H9 (cell line): ENCODE measurements at regions not wholly inside any gene's neighbourhood (a gene's known extent, or its start where the extent isn't known, plus 50 kb on each side); places are given as distances from the start of the nearest gene placed in this dataset.

Experiments
- DNase-seq: peaks from one replicate; pipeline ENCODE4 v3.0.0-alpha.2; 2017
- H2AFZ ChIP-seq: one replicate; pipeline ENCODE4 v1.6.1; 2013; ENCODE audit warnings: mild to moderate bottlenecking, low read length, control low read depth, moderate library complexity
- H2AK5ac ChIP-seq: 2 replicates; pipeline ENCODE4 v1.6.1; 2013; ENCODE audit warnings: low read length, control low read depth, mixed read lengths; ENCODE audit not compliant: insufficient read length
- H2BK120ac ChIP-seq: one replicate; pipeline ENCODE4 v1.6.1; 2013; ENCODE audit warnings: low read depth, mild to moderate bottlenecking, low read length, control low read depth, inconsistent platforms; ENCODE audit not compliant: poor library complexity, severe bottlenecking
- H2BK12ac ChIP-seq: 2 replicates; pipeline ENCODE4 v1.6.1; 2013; ENCODE audit warnings: low read length, control low read depth, mixed read lengths, low read depth; ENCODE audit not compliant: insufficient read length
- H2BK15ac ChIP-seq: 2 replicates; pipeline ENCODE4 v1.6.1; 2013; ENCODE audit warnings: low read depth, low read length, control low read depth
- H2BK20ac ChIP-seq: one replicate; pipeline ENCODE4 v1.6.1; 2013; ENCODE audit warnings: low read depth, mild to moderate bottlenecking, low read length, control low read depth, inconsistent platforms; ENCODE audit not compliant: poor library complexity, severe bottlenecking
- H2BK5ac ChIP-seq: 2 replicates; pipeline ENCODE4 v1.6.1; 2013; ENCODE audit warnings: low read length, control low read depth, mixed read lengths; ENCODE audit not compliant: insufficient read length
- H3K14ac ChIP-seq: 2 replicates; pipeline ENCODE4 v1.6.1; 2013; ENCODE audit warnings: low read length, control low read depth; ENCODE audit not compliant: insufficient read depth
- H3K18ac ChIP-seq: 2 replicates; pipeline ENCODE4 v1.6.1; 2013; ENCODE audit warnings: low read depth, mild to moderate bottlenecking, mixed read lengths, low read length, control low read depth; ENCODE audit not compliant: insufficient read length
- H3K23ac ChIP-seq: 2 replicates; pipeline ENCODE4 v1.6.1; 2013; ENCODE audit warnings: low read length, control low read depth, mixed read lengths, low read depth; ENCODE audit not compliant: insufficient read length
- H3K23me2 ChIP-seq: 2 replicates; pipeline ENCODE4 v1.6.1; 2013; ENCODE audit warnings: low read depth, mild to moderate bottlenecking, mixed read lengths, low read length, control low read depth; ENCODE audit not compliant: insufficient read length, poor library complexity, severe bottlenecking
- H3K27ac ChIP-seq: 2 replicates; pipeline ENCODE4 v1.5.1; 2013; ENCODE audit warnings: low read length, control low read depth, mixed read lengths, low read depth; ENCODE audit not compliant: insufficient read length
- H3K27me3 ChIP-seq: 2 replicates; pipeline ENCODE4 v1.6.1; 2013; ENCODE audit warnings: low read length, control low read depth, inconsistent platforms; ENCODE audit not compliant: insufficient read depth
- H3K4ac ChIP-seq: 2 replicates; pipeline ENCODE4 v1.6.1; 2013; ENCODE audit warnings: low read depth, mild to moderate bottlenecking, control low read depth, inconsistent platforms, low read length, moderate library complexity
- H3K4me1 ChIP-seq: 2 replicates; pipeline ENCODE4 v1.6.1; 2013; ENCODE audit warnings: low read length, control low read depth, inconsistent platforms; ENCODE audit not compliant: insufficient read depth
- H3K4me2 ChIP-seq: 2 replicates; pipeline ENCODE4 v1.6.1; 2013; ENCODE audit warnings: low read length, control low read depth, mixed read lengths; ENCODE audit not compliant: insufficient read length, insufficient read depth
- H3K56ac ChIP-seq: 2 replicates; pipeline ENCODE4 v1.6.1; 2013; ENCODE audit warnings: low read depth, mild to moderate bottlenecking, mixed read lengths, low read length, control low read depth; ENCODE audit not compliant: insufficient read length
- H3K79me1 ChIP-seq: 2 replicates; pipeline ENCODE4 v1.6.1; 2013; ENCODE audit warnings: low read depth, mild to moderate bottlenecking, moderate library complexity, low read length, control low read depth, inconsistent platforms; ENCODE audit not compliant: insufficient read depth, poor library complexity, severe bottlenecking
- H3K79me2 ChIP-seq: 2 replicates; pipeline ENCODE4 v1.6.1; 2013; ENCODE audit warnings: low read length, control low read depth, inconsistent platforms; ENCODE audit not compliant: insufficient read depth
- H3K9ac ChIP-seq: 2 replicates; pipeline ENCODE4 v1.6.1; 2013; ENCODE audit warnings: low read length, control low read depth, mixed read lengths; ENCODE audit not compliant: insufficient read length; ENCODE audit errors: extremely low read depth
- H3K9me3 ChIP-seq: one replicate; pipeline ENCODE4 v1.6.1; 2013; ENCODE audit warnings: low read depth, low read length, inconsistent platforms; ENCODE audit not compliant: control insufficient read depth
- H3T11ph ChIP-seq: one replicate; pipeline ENCODE4 v1.6.1; 2013; ENCODE audit warnings: mild to moderate bottlenecking, low read length, control low read depth, inconsistent platforms
- H4K20me1 ChIP-seq: one replicate; pipeline ENCODE4 v1.6.1; 2013; ENCODE audit not compliant: control insufficient read depth, insufficient read length, insufficient read depth
- H4K5ac ChIP-seq: 2 replicates; pipeline ENCODE4 v1.6.1; 2013; ENCODE audit warnings: low read depth, mild to moderate bottlenecking, mixed read lengths, low read length, control low read depth; ENCODE audit not compliant: insufficient read length
- H4K8ac ChIP-seq: replicated peaks from 2 replicates; pipeline ENCODE4 v1.6.1; 2013; ENCODE audit warnings: low read length, control low read depth, mixed read lengths, low read depth; ENCODE audit not compliant: insufficient read length
- H4K91ac ChIP-seq: 2 replicates; pipeline ENCODE4 v1.6.1; 2013; ENCODE audit warnings: low read depth, mild to moderate bottlenecking, moderate library complexity, mixed read lengths, low read length, control low read depth; ENCODE audit not compliant: insufficient read length
- H3K27ac Mint-ChIP-seq, 3 experiments: 2 replicates in 2 of 3; 3 replicates in 1 of 3; pipeline ENCODE4 v1.8.0; 2020 to 2021; ENCODE audit warnings: mixed read lengths in 3 of 3, mild to moderate bottlenecking in 1 of 3, moderate library complexity in 1 of 3
- H3K27me3 Mint-ChIP-seq: 2 replicates; pipeline ENCODE4 v1.8.0; 2021; ENCODE audit warnings: low read depth, mild to moderate bottlenecking, moderate library complexity, mixed read lengths
- H3K36me3 Mint-ChIP-seq, 3 experiments: 2 replicates in 2 of 3; 3 replicates in 1 of 3; pipeline ENCODE4 v1.8.0; 2020 to 2021; ENCODE audit warnings: low read depth in 3 of 3, mixed read lengths in 3 of 3; ENCODE audit not compliant: insufficient read depth in 1 of 3
- H3K4me1 Mint-ChIP-seq, 2 experiments: 2 replicates each; pipeline ENCODE4 v1.8.0; 2020; ENCODE audit warnings: mixed read lengths in 2 of 2
- H3K4me3 Mint-ChIP-seq, 2 experiments: 2 replicates in 1 of 2; 3 replicates in 1 of 2; pipeline ENCODE4 v1.8.0; 2020 to 2021; ENCODE audit warnings: mild to moderate bottlenecking in 2 of 2, mixed read lengths in 2 of 2, moderate library complexity in 1 of 2
- H3K9me3 Mint-ChIP-seq, 2 experiments: 2 replicates in 1 of 2; 3 replicates in 1 of 2; pipeline ENCODE4 v1.8.0; 2020; ENCODE audit warnings: mild to moderate bottlenecking in 2 of 2, mixed read lengths in 2 of 2, moderate library complexity in 1 of 2
- WGBS: extraction: QIAGEN DNeasy Blood & Tissue Kit; methylation state at CpG from one replicate; pipeline ENCODE4 v1.1.7; 2013; ENCODE audit warnings: missing lambda C conversion rate, low lambda C conversion rate, mixed read lengths; ENCODE audit not compliant: insufficient read length; ENCODE audit errors: extremely low coverage; 5-methylcytosine and 5-hydroxymethylcytosine counted together
- TF ChIP-seq, protein P1 (sequence below): fragments of 200-600 bp; sonication (generic); conservative IDR thresholded peaks from 3 replicates; pipeline ENCODE4 v1.8.0; 2021; ENCODE audit warnings: antibody characterized with exemption, mild to moderate bottlenecking

DNA sequence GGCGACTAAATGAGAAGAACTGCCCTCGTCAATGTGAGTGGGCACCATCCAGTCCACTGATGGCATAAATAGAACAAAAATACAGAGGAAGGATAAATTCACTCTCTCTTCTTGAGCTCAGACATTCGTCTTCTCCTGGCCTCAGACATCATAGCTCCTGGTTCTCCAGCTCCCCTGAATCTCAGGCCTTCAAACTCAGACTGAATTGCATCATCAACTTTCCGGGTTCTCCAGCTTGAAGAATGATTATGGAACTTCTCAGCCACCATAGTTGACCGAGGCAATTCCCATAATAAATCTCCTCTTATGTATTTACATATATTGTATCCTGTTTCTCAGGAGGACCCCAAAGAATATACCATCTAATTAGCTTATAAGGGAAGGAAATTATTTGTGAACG lies 55.0 kb upstream of the FNDC3A start:
- no peak overlapping the region for H3K9ac ChIP-seq
- no peak overlapping the region for H3K18ac ChIP-seq
- peaks cover 0 to 4% (median 0%) of the 10 kb centered on the region in 3 experiments; a peak in 2 of 7 replicates for H3K36me3 Mint-ChIP-seq
- H3K27me3 Mint-ChIP-seq = no peaks in the 10 kb centered on the region; the same call in 1 of the 2 replicates
- no peak overlapping the region for H4K5ac ChIP-seq
- no peak for DNase-seq
- no CpG with 5 or more reads among the region's 6 CpGs for WGBS
- no peak overlapping the region for H3K27ac Mint-ChIP-seq
- H2BK15ac ChIP-seq = no peak overlapping the region
- peaks cover 0 to 2% of the 10 kb centered on the region in 2 experiments; a peak in 3 of 5 replicates for H3K9me3 Mint-ChIP-seq
- H3K9me3 ChIP-seq = no peaks in the 10 kb centered on the region
- no peak overlapping the region for H2BK120ac ChIP-seq
- no peaks in the 10 kb centered on the region for H4K20me1 ChIP-seq
- no peaks in the 10 kb centered on the region for H3K79me2 ChIP-seq
- H3K56ac ChIP-seq = no peak overlapping the region
- H3K14ac ChIP-seq = no peak overlapping the region
- no peak overlapping the region for H2BK5ac ChIP-seq
- H2AFZ ChIP-seq = no peak overlapping the region
- H4K8ac ChIP-seq = no peak overlapping the region
- H2BK12ac ChIP-seq = no peak overlapping the region
- H4K91ac ChIP-seq = no peak overlapping the region
- no peaks in the 10 kb centered on the region for H3K27me3 ChIP-seq
- H3K4me1 ChIP-seq = peaks cover 3% of the 10 kb centered on the region; the same call in 1 of the 2 replicates
- H2AK5ac ChIP-seq = no peak overlapping the region
- H3K4me1 Mint-ChIP-seq = peaks cover 15% of the 10 kb centered on the region in 2 experiments; a peak in 3 of 4 replicates
- no peaks in the 10 kb centered on the region for H3K79me1 ChIP-seq
- H3K27ac ChIP-seq = no peak overlapping the region
- H3T11ph ChIP-seq = no peak overlapping the region
- no peak overlapping the region for H3K4me2 ChIP-seq
- no peaks in the 10 kb centered on the region for H3K23me2 ChIP-seq
- no peak overlapping the region for H2BK20ac ChIP-seq
- H3K23ac ChIP-seq = no peak overlapping the region
- H3K4me3 Mint-ChIP-seq = no peak overlapping the region
- TF ChIP-seq, protein P1, sequence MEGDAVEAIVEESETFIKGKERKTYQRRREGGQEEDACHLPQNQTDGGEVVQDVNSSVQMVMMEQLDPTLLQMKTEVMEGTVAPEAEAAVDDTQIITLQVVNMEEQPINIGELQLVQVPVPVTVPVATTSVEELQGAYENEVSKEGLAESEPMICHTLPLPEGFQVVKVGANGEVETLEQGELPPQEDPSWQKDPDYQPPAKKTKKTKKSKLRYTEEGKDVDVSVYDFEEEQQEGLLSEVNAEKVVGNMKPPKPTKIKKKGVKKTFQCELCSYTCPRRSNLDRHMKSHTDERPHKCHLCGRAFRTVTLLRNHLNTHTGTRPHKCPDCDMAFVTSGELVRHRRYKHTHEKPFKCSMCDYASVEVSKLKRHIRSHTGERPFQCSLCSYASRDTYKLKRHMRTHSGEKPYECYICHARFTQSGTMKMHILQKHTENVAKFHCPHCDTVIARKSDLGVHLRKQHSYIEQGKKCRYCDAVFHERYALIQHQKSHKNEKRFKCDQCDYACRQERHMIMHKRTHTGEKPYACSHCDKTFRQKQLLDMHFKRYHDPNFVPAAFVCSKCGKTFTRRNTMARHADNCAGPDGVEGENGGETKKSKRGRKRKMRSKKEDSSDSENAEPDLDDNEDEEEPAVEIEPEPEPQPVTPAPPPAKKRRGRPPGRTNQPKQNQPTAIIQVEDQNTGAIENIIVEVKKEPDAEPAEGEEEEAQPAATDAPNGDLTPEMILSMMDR = no peak
- H3K4ac ChIP-seq = no peak overlapping the region
